ENCODE measurements at regions not wholly inside any gene's neighbourhood (a gene's known extent, or its start where the extent isn't known, plus 50 kb on each side); places are given as distances from the start of the nearest gene placed in this dataset.

DNA sequence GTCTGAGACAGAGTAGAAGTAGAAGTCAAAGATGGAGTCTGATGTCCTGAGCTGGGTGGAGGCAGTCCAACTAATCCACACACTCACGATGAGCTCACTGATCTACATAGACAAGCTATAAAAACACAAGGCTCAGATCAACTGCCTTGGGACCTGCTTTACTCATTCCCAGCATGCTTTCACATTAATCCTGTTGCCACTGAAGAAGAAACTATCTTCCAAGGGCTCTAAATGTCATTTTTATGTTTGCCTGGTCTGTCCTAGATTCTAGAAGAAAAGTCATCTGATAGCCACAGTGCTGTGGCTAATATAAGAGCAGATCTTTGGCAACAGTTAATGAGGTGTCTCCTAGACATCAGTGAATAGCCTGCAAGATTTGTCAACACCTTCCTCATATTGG is 522.7 kb downstream of the NUF2 start:
- TF ChIP-seq GATA3 (IDR thresholded peaks at IDR 0.05; ENCODE audit: low read depth, low read length) (no peak), GATA2 (IDR thresholded peaks at IDR 0.05; ENCODE audit: low read depth, low read length) (no peak)

GRCh38 chr1:163845279-163845678 is 523.5 kb downstream of the NUF2 start:
- no peak for TF ChIP-seq GATA2 (IDR thresholded peaks at IDR 0.05; ENCODE audit: low read depth, low read length)

DNA sequence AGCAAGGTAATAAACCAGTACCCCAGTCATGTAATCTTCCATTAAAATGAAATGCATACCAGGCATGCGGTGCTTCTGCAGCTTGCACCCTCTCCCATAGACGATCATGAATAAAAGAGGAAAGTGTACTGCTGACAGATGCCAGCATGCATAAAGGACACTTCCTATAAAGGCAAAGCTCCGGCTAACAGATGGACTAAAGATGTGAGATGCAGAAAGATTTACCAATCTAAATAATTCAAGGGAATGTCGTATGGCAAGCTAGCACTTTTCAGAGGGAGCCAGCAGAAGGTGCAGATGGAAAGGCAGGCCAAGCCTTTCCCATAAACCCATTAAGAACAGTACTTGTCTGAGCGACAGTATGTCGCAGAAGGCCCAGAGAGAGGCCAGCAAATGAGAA is 542.0 kb downstream of the NUF2 start:
- no peak for TF ChIP-seq GATA3 (IDR thresholded peaks at IDR 0.05; ENCODE audit: low read depth, low read length)
- no peak for TF ChIP-seq GATA2 (IDR thresholded peaks at IDR 0.05; ENCODE audit: low read depth, low read length)

DNA sequence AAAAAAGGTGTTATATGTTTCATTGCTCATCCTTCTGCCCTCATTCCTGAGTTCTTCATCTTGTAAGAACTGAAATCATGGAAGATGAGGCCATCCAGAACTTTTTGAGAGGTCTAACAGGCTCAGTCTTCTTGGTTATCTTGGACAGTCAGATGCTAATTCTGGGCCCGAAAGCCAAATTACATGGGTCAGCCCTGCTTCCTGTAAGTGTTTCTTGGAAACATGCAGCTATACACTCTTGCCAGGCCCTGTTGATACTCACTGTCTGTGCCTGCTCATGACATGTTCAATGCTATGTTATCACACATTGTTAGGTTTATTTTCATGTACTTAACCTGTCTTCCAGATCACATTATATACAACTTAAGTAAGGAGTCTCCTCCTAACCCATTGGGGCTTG is 542.5 kb downstream of the NUF2 start:
- TF ChIP-seq GATA2 (IDR thresholded peaks at IDR 0.05; ENCODE audit: low read depth, low read length) (no peak), GATA3 (IDR thresholded peaks at IDR 0.05; ENCODE audit: low read depth, low read length) (no peak)

DNA sequence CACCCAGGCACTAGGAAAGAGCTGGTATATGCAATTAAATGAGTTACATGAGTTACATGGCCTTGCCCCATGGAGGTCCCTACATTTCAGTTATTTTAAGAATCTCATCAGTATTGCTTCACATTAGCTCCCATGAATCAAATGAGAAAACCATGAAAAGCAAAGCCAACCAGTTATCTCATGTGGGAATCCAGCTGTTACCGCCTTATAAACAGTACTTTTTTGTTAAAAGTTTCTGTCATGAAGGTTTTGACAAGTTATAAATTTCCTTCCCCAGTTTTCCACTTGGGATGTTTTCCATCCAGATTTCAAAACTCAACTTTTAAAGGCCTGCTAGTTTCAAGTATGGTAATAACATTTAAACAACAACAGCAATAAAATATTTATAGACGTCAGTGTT is 544.8 kb downstream of the NUF2 start:
- no peak for TF ChIP-seq GATA3 (IDR thresholded peaks at IDR 0.05; ENCODE audit: low read depth, low read length)
- TF ChIP-seq GATA2 (IDR thresholded peaks at IDR 0.05; ENCODE audit: low read depth, low read length): no peak

- TF ChIP-seq GATA3 (IDR thresholded peaks at IDR 0.05; ENCODE audit: low read depth, low read length): no peak
- TF ChIP-seq GATA2 (IDR thresholded peaks at IDR 0.05; ENCODE audit: low read depth, low read length): no peak
Measured at GRCh38 chr1:163870666-163871065, 548.9 kb downstream of the NUF2 start.

- TF ChIP-seq GATA3 (IDR thresholded peaks at IDR 0.05; ENCODE audit: low read depth, low read length) (no peak), GATA2 (IDR thresholded peaks at IDR 0.05; ENCODE audit: low read depth, low read length) (no peak)
Measured at GRCh38 chr1:163872067-163872466, 550.3 kb downstream of the NUF2 start.

GRCh38 chr1:163874070-163874469 is 552.3 kb downstream of the NUF2 start:
- TF ChIP-seq GATA2 (IDR thresholded peaks at IDR 0.05; ENCODE audit: low read depth, low read length) (no peak), GATA3 (IDR thresholded peaks at IDR 0.05; ENCODE audit: low read depth, low read length) (no peak)

- no peak for TF ChIP-seq GATA2 (IDR thresholded peaks at IDR 0.05; ENCODE audit: low read depth, low read length)
- TF ChIP-seq GATA3 (IDR thresholded peaks at IDR 0.05; ENCODE audit: low read depth, low read length): no peak
Measured at GRCh38 chr1:163875200-163875926, 553.6 kb downstream of the NUF2 start.

GRCh38 chr1:163875927-163876320 is 554.2 kb downstream of the NUF2 start:
- TF ChIP-seq GATA3 (IDR thresholded peaks at IDR 0.05; ENCODE audit: low read depth, low read length) (no peak), GATA2 (IDR thresholded peaks at IDR 0.05; ENCODE audit: low read depth, low read length) (no peak)

DNA sequence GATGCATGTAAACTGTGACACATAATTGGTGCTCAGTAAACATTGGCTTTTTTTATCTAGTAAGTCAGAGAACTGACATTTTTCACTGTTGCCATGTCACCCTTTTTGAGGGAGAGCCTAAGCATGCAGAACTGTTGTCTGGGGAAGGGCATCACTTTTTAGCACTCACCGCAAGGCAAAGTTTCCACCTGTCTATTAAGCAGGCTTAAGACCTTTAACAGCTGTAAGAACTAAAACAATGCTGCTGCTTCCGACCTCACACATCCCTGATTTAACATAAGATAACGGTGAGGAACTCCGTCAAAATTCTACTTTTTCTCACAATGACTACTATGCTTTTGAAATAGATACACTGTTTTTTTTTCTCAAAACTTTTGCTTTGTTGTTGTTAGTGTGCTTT is 554.8 kb downstream of the NUF2 start:
- TF ChIP-seq GATA2 (IDR thresholded peaks at IDR 0.05; ENCODE audit: low read depth, low read length) (no peak), GATA3 (IDR thresholded peaks at IDR 0.05; ENCODE audit: low read depth, low read length) (no peak)

DNA sequence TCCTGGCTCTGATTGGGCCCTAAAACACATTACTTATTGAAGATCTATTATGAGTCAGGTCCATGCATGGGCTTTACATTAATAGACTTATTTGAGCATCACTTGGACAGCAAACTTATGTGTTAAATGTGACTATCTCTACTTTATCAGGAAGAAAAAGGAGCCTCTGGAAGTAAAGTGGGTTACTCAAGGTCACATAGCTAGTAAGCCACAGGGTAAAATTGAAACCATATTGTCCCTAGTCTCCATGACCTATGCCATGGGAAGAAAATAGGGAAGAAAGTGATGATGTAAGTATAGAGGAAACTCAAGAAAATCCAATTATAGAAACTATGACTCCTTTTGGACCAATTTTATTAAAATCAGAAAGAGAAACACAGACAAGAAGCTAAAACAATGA is 555.3 kb downstream of the NUF2 start:
- TF ChIP-seq GATA2 (IDR thresholded peaks at IDR 0.05; ENCODE audit: low read depth, low read length) (no peak), GATA3 (IDR thresholded peaks at IDR 0.05; ENCODE audit: low read depth, low read length) (no peak)

DNA sequence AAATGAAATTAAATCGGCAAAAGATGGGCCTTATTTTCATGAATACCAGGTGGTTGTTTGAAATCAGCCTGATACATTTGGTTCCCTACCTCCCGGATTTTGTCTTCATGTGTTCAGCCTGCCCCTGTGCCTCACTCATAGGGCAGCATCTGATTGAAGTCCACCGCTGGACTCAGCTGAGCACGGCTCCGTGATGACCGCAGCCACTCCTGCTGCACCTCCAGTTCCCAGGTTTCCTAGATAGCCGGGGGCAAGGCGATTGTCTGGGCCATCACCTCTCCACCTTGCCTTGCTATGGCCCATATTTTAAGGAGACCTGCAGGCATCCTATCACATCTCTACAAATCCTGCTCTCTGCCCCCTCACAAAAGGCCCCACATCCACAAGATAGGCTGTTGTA is 563.8 kb downstream of the NUF2 start:
- TF ChIP-seq GATA2 (IDR thresholded peaks at IDR 0.05; ENCODE audit: low read depth, low read length): no peak
- no peak for TF ChIP-seq GATA3 (IDR thresholded peaks at IDR 0.05; ENCODE audit: low read depth, low read length)

DNA sequence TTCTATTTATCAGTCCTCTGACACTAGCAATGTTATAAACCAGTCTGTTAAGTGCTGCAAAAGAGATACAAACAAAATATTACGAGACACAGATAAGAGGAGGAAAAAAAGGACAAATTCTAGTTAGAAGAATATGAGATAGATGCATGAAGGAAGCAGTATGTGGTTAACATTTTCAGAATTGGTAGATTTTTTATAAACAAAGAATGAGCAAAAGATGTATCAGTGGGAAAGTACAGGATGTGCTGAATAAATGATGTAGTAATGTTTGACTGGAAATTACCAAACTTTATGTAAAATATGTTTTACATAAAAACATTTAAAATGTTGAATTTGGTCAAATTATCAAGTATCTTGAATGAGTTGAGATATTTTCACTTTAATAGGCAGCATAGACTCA is 574.2 kb downstream of the NUF2 start:
- TF ChIP-seq GATA2 (IDR thresholded peaks at IDR 0.05; ENCODE audit: low read depth, low read length): no peak
- no peak for TF ChIP-seq GATA3 (IDR thresholded peaks at IDR 0.05; ENCODE audit: low read depth, low read length)

GRCh38 chr1:163897412-163898155 is 575.8 kb downstream of the NUF2 start:
- TF ChIP-seq GATA3 (IDR thresholded peaks at IDR 0.05; ENCODE audit: low read depth, low read length) (no peak), GATA2 (IDR thresholded peaks at IDR 0.05; ENCODE audit: low read depth, low read length) (no peak)
